Stimulated activated CD8-positive, alpha-beta memory T cell treated with anti-CD3 and anti-CD28 coated beads, Interleukin-15, amount 100 ng/mL, for 48 hours (primary cell): ENCODE measurements at regions not wholly inside any gene's neighbourhood (a gene's known extent, or its start where the extent isn't known, plus 50 kb on each side); places are given as distances from the start of the nearest gene placed in this dataset.
"Not testable (repeated sequence)": the region's sequence is repeated elsewhere in the genome, so short reads cannot be mapped to it uniquely, and the experiment has no call there.

ENCODE experiments used
- DNase-seq, 2 donors: peaks; one replicate each; pipeline ENCODE4 v3.0.0-alpha.2; 2020; ENCODE audit warnings: low read depth in 2 of 2

DNA sequence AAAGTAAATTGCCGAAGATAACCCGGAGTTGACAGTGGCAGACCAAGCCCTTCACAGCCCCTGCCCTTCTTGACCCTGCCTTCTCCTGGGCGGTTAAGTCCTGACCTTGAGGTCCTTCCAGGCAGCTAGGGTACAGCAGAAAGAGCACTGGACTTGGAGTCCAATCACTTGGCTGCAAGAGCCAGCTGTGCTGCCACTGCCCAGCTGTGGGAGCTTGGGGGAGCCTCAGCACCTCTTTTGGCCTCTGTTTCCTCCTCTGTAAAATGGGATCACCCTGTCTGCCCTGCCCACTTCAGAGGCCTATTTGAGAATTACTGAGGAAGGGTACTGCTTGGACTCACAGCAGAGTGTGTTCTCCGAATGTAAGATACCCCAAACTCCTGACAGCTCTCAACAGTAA is 66.2 kb upstream of the SMAD6 start:
- DNase-seq, result no peak

DNA sequence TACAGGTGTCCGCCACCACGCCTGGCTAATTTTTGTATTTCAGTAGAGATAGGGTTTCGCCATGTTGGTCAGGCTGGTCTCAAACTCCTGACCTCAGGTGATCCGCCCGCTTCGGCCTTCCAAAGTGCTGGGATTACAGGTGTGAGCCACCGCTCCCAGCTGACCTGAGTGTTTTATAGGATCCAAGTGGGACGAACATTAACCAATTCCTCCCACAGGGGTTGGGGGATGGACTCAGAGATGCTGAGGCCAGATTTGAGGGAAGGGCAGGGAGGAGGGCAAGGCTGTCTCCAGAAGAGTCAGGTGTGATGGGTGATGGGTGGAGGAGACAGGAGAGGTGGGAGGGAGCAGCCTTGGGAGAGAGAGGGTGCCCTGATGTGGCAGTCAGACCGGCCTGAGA is 65.0 kb upstream of the SMAD6 start:
- not testable (repeated sequence) for DNase-seq

DNA sequence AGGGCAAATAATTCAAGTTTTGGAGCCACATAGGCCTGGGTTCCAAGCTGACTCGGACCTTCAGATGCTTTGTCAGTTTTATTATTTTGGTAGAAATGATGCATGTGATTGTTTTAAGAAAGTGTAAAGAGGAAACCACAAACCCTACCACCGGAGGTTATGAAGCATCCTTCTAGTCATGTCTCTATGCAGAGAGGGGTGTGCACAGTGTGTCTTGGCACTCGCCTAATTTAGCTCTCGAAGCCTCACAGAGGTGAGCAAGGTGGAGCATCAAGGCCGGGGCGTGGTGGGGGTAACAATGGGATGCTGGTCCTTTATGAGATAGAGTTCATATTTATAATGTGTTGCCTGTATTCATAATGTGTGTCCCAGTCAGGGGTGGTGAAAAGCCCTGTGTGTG is 63.7 kb upstream of the SMAD6 start:
- no peak for DNase-seq

DNA sequence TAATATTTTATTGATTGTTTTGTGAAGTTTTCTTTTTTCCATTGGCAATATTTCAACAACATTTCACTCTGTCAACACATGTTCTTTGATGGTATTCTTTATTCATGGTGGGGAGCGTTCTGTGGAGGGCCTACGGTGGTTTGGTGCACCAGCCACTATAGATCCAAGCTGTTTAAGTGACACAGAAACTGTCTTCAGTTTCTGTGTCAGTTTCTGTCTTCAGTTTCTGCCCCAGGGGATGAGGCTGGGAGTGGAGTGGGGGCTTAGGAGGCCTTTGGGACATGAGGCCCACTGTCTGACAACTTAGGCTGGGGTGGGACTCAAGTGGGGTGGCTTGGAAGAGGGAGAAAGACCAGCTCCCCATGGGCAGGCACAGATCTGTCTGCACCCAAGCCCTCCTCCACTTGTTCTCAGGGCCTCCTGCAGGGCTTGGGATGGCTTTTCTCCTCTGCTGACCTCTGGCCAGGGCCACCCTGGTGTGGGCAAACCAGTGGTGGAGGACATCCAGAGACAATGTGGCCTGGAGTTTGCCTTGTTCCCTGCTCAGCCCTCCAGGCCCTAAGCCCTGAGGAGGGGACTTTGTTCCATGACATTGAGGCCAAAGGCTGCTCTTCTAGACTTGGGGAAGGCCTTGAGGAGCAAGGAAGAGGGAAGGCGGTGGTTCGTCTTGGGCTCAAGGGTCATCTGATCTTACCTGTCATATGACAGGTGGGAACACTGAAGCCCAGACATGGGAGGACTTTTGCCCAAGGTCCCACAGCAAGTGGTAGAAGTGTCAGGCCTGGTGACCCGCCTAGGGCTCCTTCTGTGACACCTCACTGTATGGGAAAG is 60.3 kb upstream of the SMAD6 start:
- DNase-seq, result no peak

GRCh38 chr15:66642514-66642913 is 59.5 kb upstream of the SMAD6 start:
- no peak for DNase-seq

DNA sequence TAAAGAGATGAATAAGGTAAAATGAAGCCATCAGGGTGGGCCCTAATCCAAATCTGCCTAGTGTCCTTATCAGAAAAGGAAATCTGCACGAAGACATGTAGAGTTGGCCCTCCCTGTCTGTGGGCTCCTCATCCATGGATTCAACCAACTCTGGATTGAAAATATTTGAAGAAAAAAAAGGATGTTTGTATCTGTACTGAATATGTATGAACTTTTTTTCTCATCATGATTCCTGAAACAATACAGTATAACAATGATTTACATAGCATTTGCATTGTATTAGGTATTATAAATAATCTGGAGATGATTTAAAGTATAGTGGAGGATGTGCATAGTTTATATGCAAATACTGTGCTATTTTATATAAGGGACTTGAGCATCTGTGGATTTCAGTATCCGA is 59.0 kb upstream of the SMAD6 start:
- no peak for DNase-seq

GRCh38 chr15:66644000-66644787 is 57.8 kb upstream of the SMAD6 start:
- no peak for DNase-seq

DNA sequence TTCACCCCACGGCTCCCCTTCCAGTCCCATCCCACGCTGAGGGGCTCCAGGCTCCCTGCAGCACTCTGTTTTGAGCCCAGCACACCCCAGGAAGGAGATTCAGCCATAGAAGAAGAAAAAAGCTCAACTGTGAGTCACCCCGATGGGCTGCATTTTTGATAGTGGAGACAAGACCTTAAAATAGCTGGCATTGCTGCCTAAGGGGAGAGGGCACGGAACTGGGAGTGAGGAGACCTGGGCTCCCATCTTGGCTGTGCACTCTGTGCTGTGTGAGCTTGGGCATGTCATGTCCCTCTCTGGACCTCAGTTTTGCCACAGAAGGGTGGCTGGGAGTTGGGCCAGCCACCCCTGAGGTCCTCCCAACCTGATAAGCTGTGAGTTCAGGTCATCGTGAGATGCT is 57.2 kb upstream of the SMAD6 start:
- DNase-seq, result no peak

- DNase-seq, result no peak
Observed at GRCh38 chr15:66646308-66646707, 55.7 kb upstream of the SMAD6 start.

DNA sequence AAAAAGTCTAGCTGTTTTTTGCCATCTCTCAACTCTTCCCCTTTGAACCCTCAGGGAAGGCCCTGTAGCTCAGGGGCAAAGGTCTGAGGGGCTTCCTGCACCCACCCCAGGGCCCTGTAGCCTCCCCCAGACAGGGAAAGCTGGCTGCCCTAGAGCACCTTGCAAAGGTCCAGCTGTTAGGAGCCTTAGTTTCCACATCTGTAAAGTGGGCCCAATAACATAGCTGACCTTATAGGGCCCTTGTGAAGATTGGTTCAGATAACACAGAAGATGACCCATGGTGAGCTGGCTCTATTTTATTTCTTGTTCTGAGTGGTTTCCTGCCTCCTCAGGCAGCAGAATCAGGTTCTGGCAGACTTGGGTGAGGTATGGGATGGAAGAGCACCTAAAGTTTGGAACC is 55.2 kb upstream of the SMAD6 start:
- DNase-seq, result no peak

- DNase-seq, result no peak
Observed at GRCh38 chr15:66647358-66647757, 54.7 kb upstream of the SMAD6 start.

DNA sequence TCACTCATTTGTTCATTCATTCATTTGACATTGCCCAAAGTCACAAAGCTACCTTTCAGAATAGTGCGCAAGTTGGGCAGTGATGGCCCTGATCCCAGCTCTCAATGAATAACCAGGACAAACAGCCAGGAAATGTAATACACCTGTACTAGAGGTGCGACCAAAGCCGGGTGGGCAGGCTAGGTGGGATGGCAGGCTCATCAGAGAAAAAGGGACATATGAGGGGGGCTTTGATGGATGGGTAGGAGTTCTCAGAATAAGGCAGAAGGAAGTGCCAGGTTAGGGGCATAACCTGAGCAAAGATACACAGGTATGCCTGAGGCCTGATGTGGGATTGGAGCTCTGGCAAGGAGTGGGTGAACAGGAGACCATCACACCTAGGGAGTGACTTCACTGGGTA is 53.4 kb upstream of the SMAD6 start:
- no peak for DNase-seq

DNA sequence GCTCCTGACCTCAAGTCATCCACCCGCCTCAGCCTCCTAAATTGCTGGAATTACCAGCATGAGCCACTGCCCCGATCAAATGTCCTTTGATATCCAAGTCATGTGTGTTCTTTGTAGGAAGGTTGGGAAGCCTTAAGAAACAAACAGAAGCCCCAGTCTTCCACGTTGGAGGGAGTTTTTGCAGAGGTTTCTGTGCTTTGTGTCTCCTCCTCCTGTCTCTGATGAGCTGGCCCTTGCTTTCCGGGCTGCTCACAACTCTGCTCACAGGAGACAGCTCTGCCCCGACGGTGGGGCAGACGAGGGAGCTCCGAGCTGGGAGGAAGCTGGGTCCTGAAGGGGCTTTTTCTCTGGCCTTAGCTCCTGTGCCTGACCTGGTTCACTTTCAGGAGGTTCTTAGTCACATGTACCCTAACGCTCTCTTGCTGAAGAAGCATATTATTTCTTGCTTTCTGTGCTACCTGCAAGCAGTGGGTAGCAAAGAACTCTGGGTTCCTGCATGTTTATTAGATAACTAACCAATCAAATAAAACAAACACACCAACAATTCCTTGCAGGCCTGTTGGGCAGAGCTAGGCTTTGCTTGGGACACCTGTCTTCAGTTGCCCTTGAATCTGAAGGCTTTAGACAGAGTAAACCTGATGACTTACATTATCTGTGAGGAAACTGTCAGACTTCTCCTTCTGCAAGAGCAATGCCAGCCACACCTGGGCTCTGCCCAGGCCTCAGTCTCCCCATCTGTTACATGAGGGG is 52.6 kb upstream of the SMAD6 start:
- no peak for DNase-seq

DNA sequence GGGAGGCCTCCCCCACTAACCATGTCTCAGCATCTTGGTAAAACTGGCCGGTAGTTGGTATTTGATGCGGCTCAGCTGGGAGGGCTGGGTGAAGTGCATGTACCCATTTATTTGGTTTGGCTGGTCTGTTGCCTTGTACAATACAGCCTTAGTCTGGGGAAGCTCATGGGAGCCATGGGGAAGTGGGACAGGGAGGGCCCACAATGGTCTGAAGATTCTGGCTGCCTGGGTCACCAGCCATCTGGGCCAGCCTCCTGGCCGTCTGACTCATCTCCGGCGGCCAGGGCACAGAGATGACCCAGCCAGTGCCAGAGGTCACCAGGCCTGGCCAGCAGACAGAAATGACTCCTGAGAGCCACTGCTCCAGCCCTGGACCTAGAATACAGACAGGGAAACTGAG is 51.6 kb upstream of the SMAD6 start:
- DNase-seq, result no peak

DNA sequence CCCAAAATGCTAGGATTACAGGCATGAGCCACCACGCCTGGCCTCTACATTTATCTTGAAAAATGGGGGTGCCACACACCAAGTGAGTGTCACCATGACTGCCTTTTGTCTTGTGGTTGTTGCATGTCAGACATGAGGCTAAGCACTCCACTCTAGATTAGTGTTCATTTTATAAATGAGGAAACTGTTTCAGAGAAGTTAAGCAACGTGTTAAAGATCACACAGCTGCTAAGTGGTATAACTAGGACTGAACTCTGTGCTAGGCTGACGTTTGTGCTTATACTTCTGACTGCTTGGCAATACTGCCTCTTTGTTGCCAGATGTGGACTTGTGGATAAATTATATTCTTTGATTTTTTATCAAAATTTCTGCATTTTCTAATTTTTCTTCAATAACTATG is 50.8 kb upstream of the SMAD6 start:
- no peak for DNase-seq

- no peak for DNase-seq
Observed at GRCh38 chr15:66651913-66652642, 50.0 kb upstream of the SMAD6 start.
